ENCODE measurements at regions not wholly inside any gene's neighbourhood (a gene's known extent, or its start where the extent isn't known, plus 50 kb on each side); places are given as distances from the start of the nearest gene placed in this dataset.

- DNase-seq (ENCODE audit: low read depth), result no peak
- Histone ChIP-seq H3K36me3 (ENCODE audit: control insufficient read depth, insufficient read depth, low read length) (no peaks in the 10 kb centered on the region), H3K27me3 (ENCODE audit: control insufficient read depth, insufficient read depth, low read length) (no peaks in the 10 kb centered on the region), H3K4me3 (ENCODE audit: low read depth, low read length) (no peak overlapping the region)
- no peak for TF ChIP-seq CTCF (IDR thresholded peaks at IDR 0.05; ENCODE audit: insufficient read depth, low read length, poor library complexity, severe bottlenecking)
These were observed 125.8 kb downstream of the SMIM20 start for GRCh38 chr4:26039639-26040359.

DNA sequence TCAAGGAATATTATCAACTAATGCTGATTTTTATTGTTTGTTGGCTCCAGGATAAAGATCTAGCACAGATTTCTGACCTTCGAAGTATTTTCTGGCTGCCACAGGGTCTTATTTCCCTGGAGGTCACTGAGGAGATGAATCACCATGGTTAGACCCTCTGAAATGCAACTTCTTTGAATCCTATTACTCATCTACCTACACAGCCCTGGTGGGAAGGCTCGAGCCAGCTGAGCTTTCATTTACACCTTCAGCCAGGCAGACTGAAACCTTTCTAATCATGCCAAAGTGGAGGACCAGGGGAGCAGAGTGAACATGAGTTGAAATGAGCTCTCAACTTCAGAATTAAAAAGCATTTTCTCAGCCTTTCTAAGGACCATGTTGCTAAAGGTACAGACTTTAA, 130.5 kb downstream of the SMIM20 start:
- DNase-seq (ENCODE audit: low read depth), result no peak
- no peak for TF ChIP-seq CTCF (IDR thresholded peaks at IDR 0.05; ENCODE audit: insufficient read depth, low read length, poor library complexity, severe bottlenecking)
- Histone ChIP-seq H3K27me3 (ENCODE audit: control insufficient read depth, insufficient read depth, low read length) (no peaks in the 10 kb centered on the region), H3K36me3 (ENCODE audit: control insufficient read depth, insufficient read depth, low read length) (no peaks in the 10 kb centered on the region), H3K4me3 (ENCODE audit: low read depth, low read length) (no peak overlapping the region)

DNA sequence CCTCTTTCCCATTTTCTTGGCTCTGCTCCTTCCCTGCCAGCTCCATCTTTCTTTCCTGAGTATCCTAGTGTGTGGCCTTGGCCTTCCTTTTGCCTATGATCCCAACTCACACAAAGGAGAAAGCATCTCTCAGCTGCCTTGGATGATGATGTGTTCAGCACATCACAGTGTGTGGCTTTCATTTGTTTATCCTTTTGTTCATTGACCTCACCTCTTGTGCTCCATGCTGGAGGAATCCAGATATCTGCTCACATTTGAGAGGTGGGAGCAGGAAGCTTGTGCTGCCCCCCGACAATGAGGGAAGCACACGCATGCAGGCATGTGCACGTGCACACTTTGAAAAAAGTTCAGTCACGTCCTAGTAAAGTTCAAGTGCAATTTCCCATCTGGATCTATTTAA, 131.0 kb downstream of the SMIM20 start:
- Histone ChIP-seq H3K4me3 (ENCODE audit: low read depth, low read length) (no peak overlapping the region), H3K27me3 (ENCODE audit: control insufficient read depth, insufficient read depth, low read length) (no peaks in the 10 kb centered on the region), H3K36me3 (ENCODE audit: control insufficient read depth, insufficient read depth, low read length) (no peaks in the 10 kb centered on the region)
- no peak for DNase-seq (ENCODE audit: low read depth)
- no peak for TF ChIP-seq CTCF (IDR thresholded peaks at IDR 0.05; ENCODE audit: insufficient read depth, low read length, poor library complexity, severe bottlenecking)

DNA sequence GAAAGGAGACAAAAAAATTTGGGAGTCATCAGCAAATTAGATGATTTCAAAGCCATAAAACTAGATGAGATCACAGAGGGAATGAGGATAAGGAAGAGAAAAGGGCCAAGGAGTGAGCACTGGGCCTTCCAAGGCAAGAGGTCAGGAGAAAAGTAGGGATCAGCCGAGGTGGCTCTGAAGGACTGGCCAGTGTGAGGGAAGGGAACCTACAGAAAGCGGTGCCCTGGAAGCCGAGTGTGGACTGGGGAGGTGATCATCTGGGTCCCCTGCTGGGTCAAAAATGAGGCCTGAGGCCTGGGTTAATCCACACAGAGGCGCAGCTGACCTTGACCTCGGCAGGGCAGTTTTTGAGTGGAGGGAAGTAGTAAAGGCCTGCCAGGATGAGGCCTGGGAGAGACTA, 133.8 kb downstream of the SMIM20 start:
- DNase-seq (ENCODE audit: low read depth), result no peak
- no peaks in the 10 kb centered on the region for H3K36me3 ChIP-seq (ENCODE audit: control insufficient read depth, insufficient read depth, low read length)
- H3K27me3 ChIP-seq (ENCODE audit: control insufficient read depth, insufficient read depth, low read length), result no peaks in the 10 kb centered on the region
- H3K4me3 ChIP-seq (ENCODE audit: low read depth, low read length), result no peak overlapping the region
- TF ChIP-seq CTCF (IDR thresholded peaks at IDR 0.05; ENCODE audit: insufficient read depth, low read length, poor library complexity, severe bottlenecking), result no peak

GRCh38 chr4:26048378-26048882, 134.4 kb downstream of the SMIM20 start:
- H3K36me3 ChIP-seq (ENCODE audit: control insufficient read depth, insufficient read depth, low read length), result no peaks in the 10 kb centered on the region
- no peaks in the 10 kb centered on the region for H3K27me3 ChIP-seq (ENCODE audit: control insufficient read depth, insufficient read depth, low read length)
- H3K4me3 ChIP-seq (ENCODE audit: low read depth, low read length), result no peak overlapping the region
- TF ChIP-seq CTCF (IDR thresholded peaks at IDR 0.05; ENCODE audit: insufficient read depth, low read length, poor library complexity, severe bottlenecking), result no peak
- DNase-seq (ENCODE audit: low read depth), result no peak

GRCh38 chr4:26048950-26049349, 134.9 kb downstream of the SMIM20 start:
- no peak for TF ChIP-seq CTCF (IDR thresholded peaks at IDR 0.05; ENCODE audit: insufficient read depth, low read length, poor library complexity, severe bottlenecking)
- H3K4me3 ChIP-seq (ENCODE audit: low read depth, low read length), result no peak overlapping the region
- DNase-seq (ENCODE audit: low read depth), result no peak
- H3K27me3 ChIP-seq (ENCODE audit: control insufficient read depth, insufficient read depth, low read length), result no peaks in the 10 kb centered on the region
- no peaks in the 10 kb centered on the region for H3K36me3 ChIP-seq (ENCODE audit: control insufficient read depth, insufficient read depth, low read length)
